K562 (cell line): ENCODE measurements at regions not wholly inside any gene's neighbourhood (a gene's known extent, or its start where the extent isn't known, plus 50 kb on each side); places are given as distances from the start of the nearest gene placed in this dataset.

Experiments
- ATAC-seq: fragments of 200-7000 bp; cut with Tn5 transposase; 3 replicates; pipeline ENCODE4 v1.9.1; 2020; ENCODE audit warnings: moderate library complexity
- BruUV-seq: library from RNA; stranded (reverse); fragments of 400-500 nt; replicated peaks from 2 replicates; lab custom pipeline; 2021; lab: Mats Ljungman, UMichigan
- CTCF ChIA-PET: fragments of 300-600 bp; formaldehyde crosslinking; extraction: SDS; loops from one replicate; lab custom pipeline; 2021; ENCODE audit warnings: low intra/inter-chr PET ratio; lab: Yijun Ruan, JAX
- POLR2A ChIA-PET: fragments of 300-600, 350-650 bp; sonication (Branson Sonifier 250); formaldehyde crosslinking; extraction: SDS; loops from one replicate; lab custom pipeline; 2021; ENCODE audit warnings: antibody characterized with exemption, inconsistent platforms; lab: Yijun Ruan, JAX
- DNase-seq, 4 experiments: peaks; one replicate each; pipeline versions ENCODE4 v3.0.0 to v3.0.0-alpha.2; 2011 to 2018; ENCODE audit warnings: low spot score in 3 of 4, mixed read lengths in 3 of 4; ENCODE audit errors: extremely low read depth in 1 of 4
- FAIRE-seq: peaks from 2 replicates; lab custom pipeline; 2011; peaks lifted over from hg19 to GRCh38; lab: Jason Lieb, UNC
- H2AFZ ChIP-seq: 2 replicates; pipeline ENCODE4 v1.6.0; 2011; ENCODE audit warnings: low read depth, low read length, control low read depth, inconsistent platforms
- H3K27ac ChIP-seq: fragments of 200-600 bp; 3 replicates; pipeline ENCODE4 v1.8.0; 2011; ENCODE audit warnings: low read depth, mild to moderate bottlenecking, control low read depth, inconsistent platforms, low read length, moderate library complexity, mixed read lengths; ENCODE audit errors: extremely low read depth
- H3K27me3 ChIP-seq, 2 experiments: fragments of 300-600 bp in 1 of 2; 2 replicates in 1 of 2; 3 replicates in 1 of 2; pipeline versions ENCODE4 v1.6.0 to v1.8.0; 2011; ENCODE audit warnings: inconsistent platforms in 2 of 2, low read length in 2 of 2, mild to moderate bottlenecking in 1 of 2, mixed read lengths in 1 of 2, moderate library complexity in 1 of 2; ENCODE audit not compliant: control insufficient read depth in 2 of 2, insufficient read depth in 2 of 2
- H3K36me3 ChIP-seq: fragments of 300-600 bp; 3 replicates; pipeline ENCODE4 v1.8.0; 2011; ENCODE audit warnings: mild to moderate bottlenecking, low read length, inconsistent platforms; ENCODE audit not compliant: control insufficient read depth, insufficient read depth
- H3K4me1 ChIP-seq, 2 experiments: fragments of 200-600 bp in 1 of 2; replicated peaks in 1 of 2; 2 replicates in 1 of 2; 3 replicates in 1 of 2; pipeline versions ENCODE4 v1.5.1 to v1.8.0; 2011; ENCODE audit warnings: inconsistent platforms in 2 of 2, low read length in 2 of 2, mild to moderate bottlenecking in 1 of 2, mixed read lengths in 1 of 2, moderate library complexity in 1 of 2; ENCODE audit not compliant: control insufficient read depth in 2 of 2, insufficient read depth in 2 of 2
- H3K4me2 ChIP-seq: 2 replicates; pipeline ENCODE4 v1.6.1; 2011; ENCODE audit warnings: low read length, control low read depth, inconsistent platforms, mixed read lengths; ENCODE audit not compliant: insufficient read depth
- H3K4me3 ChIP-seq: fragments of 200-600 bp; sonication (generic), shearing (Covaris generic); 2 replicates; pipeline ENCODE4 v1.5.1; 2016; ENCODE audit warnings: control low read depth, inconsistent platforms
- H3K79me2 ChIP-seq: fragments of 200-600 bp; 3 replicates; pipeline ENCODE4 v1.8.0; 2011; ENCODE audit warnings: low read length, inconsistent platforms; ENCODE audit not compliant: control insufficient read depth, insufficient read depth
- H3K9ac ChIP-seq, 2 experiments: 2 replicates each; pipeline versions ENCODE4 v1.6.0 to v1.6.1; 2011; ENCODE audit warnings: low read depth in 2 of 2, low read length in 2 of 2, control low read depth in 1 of 2, inconsistent platforms in 1 of 2, mild to moderate bottlenecking in 1 of 2, mixed read lengths in 1 of 2; ENCODE audit not compliant: insufficient read depth in 1 of 2
- H3K9me1 ChIP-seq: one replicate; pipeline ENCODE4 v1.6.0; 2011; ENCODE audit warnings: inconsistent platforms, mild to moderate bottlenecking, low read length, moderate library complexity; ENCODE audit not compliant: control insufficient read depth, insufficient read depth
- H3K9me3 ChIP-seq: replicated peaks from 2 replicates; pipeline ENCODE4 v1.5.1; 2011; ENCODE audit warnings: low read depth, low read length, inconsistent platforms; ENCODE audit not compliant: control insufficient read depth, insufficient read depth
- H4K20me1 ChIP-seq: replicated peaks from 2 replicates; pipeline ENCODE4 v1.6.1; 2011; ENCODE audit warnings: low read length, inconsistent platforms, mixed read lengths; ENCODE audit not compliant: control insufficient read depth, insufficient read depth
- ATF3 ChIP-seq, 2 experiments: fragments of 450-650 bp in 1 of 2; sonication (generic) in 1 of 2; formaldehyde crosslinking in 1 of 2; IDR thresholded peaks in 1 of 2; conservative IDR thresholded peaks in 1 of 2; 2 replicates each; pipeline versions ENCODE4 v1.6.1 to v1.8.1; 2016 to 2023; ENCODE audit warnings: mild to moderate bottlenecking in 2 of 2, moderate library complexity in 2 of 2, inconsistent platforms in 1 of 2, missing genetic modification reagents in 1 of 2
- ID3 ChIP-seq, 2 experiments: fragments of 250-450 bp in 1 of 2; fragments of 450-650 bp in 1 of 2; sonication (Bioruptor Pico) in 1 of 2; IDR thresholded peaks; 2 replicates each; pipeline versions ENCODE4 v1.6.1 to v1.8.0; 2016 to 2021; ENCODE audit warnings: mild to moderate bottlenecking in 2 of 2, moderate library complexity in 2 of 2, missing compliant biosample characterization in 1 of 2, missing genetic modification characterization in 1 of 2
- JUND ChIP-seq, 2 experiments: IDR thresholded peaks; 2 replicates in 1 of 2; 3 replicates in 1 of 2; pipeline ENCODE4 v1.6.1; 2011; ENCODE audit warnings: borderline replicate concordance in 2 of 2, low read depth in 2 of 2, low read length in 2 of 2, improper control_type of control experiment in 1 of 2, missing biosample characterization in 1 of 2, missing genetic modification characterization in 1 of 2, missing genetic modification reagents in 1 of 2
- MLLT1 ChIP-seq, 2 experiments: fragments of 450-650 bp; IDR thresholded peaks; 2 replicates each; pipeline ENCODE4 v1.6.1; 2016
- NFE2L1 ChIP-seq: fragments of 450-650 bp; IDR thresholded peaks from 2 replicates; pipeline ENCODE4 v1.6.1; 2016; ENCODE audit warnings: missing genetic modification characterization, low read depth, mild to moderate bottlenecking, missing compliant biosample characterization, moderate library complexity, borderline replicate concordance
- PHB2 ChIP-seq: fragments of 450-650 bp; IDR thresholded peaks from 2 replicates; pipeline ENCODE4 v1.6.1; 2017; ENCODE audit warnings: low read depth
- ZNF717 ChIP-seq: fragments of 250-450 bp; sonication (Bioruptor Pico); IDR thresholded peaks from 2 replicates; pipeline ENCODE4 v1.5.0; 2021
- ZSCAN32 ChIP-seq: fragments of 450-650 bp; formaldehyde crosslinking; IDR thresholded peaks from 2 replicates; pipeline ENCODE4 v1.4.0; 2020; ENCODE audit warnings: mild to moderate bottlenecking, moderate library complexity
- WGBS: fragments of 100-300 bp; shearing (Covaris generic); methylation state at CpG from one replicate; pipeline ENCODE4 v1.1.6; 2016; ENCODE audit warnings: low coverage, mixed read lengths; ENCODE audit not compliant: insufficient coverage; ENCODE audit errors: missing lambda C conversion rate; 5-methylcytosine and 5-hydroxymethylcytosine counted together
- in situ Hi-C: fragments of 300-500 bp; cut with MboI; formaldehyde crosslinking; loops from 4 replicates; pipeline ENCODE4 v1.15.0; 2018; ENCODE audit warnings: inconsistent platforms, mixed read lengths
- intact Hi-C: fragments of 100-400 bp; cut with micrococcal nuclease; formaldehyde crosslinking; loops from 2 replicates; pipeline ENCODE4 v1.14.2; 2022

GRCh38 chr16:85476389-85476788 is 136.7 kb upstream of the GSE1 start:
- no peak for FAIRE-seq
- in situ Hi-C loops, result no loop called here
- Histone ChIP-seq H3K9ac (peak overlapping the region in 1 of 2 experiments; percentile 66; a peak in 1 of 4 replicates), H3K27ac (no peak overlapping the region), H3K4me2 (no peak overlapping the region), H3K36me3 (peaks cover 3% of the 10 kb centered on the region; the same call in 2 of the 3 replicates), H3K27me3 (no peaks in the 10 kb centered on the region), H2AFZ (no peak overlapping the region), H3K9me3 (no peaks in the 10 kb centered on the region), H3K79me2 (peaks cover 21% of the 10 kb centered on the region; the same call in 2 of the 3 replicates), H4K20me1 (peaks cover 24% of the 10 kb centered on the region), H3K4me3 (no peak overlapping the region), H3K4me1 (peaks cover 19 to 57% of the 10 kb centered on the region in 2 experiments), H3K9me1 (no peaks in the 10 kb centered on the region)
- WGBS, result 86% methylated on average over 11 of the region's 11 CpGs
- intact Hi-C loops, result no loop called here
- no peak for DNase-seq
- no peak for ATAC-seq
- no TSS peak for BruUV-seq
- TF ChIP-seq PHB2, result no peak
- TF ChIP-seq ATF3 (IDR thresholded peaks at IDR 0.05), result peak; percentile 50
- no peak for TF ChIP-seq ATF3 (CRISPR knock-in tag; conservative IDR thresholded peaks at IDR 0.05)
- CTCF ChIA-PET, result no interaction called here
- POLR2A ChIA-PET, result interaction anchor here (1.2 to 2.8 kb wide), 3 partner anchors 8 to 14 kb away, joined by 6 to 14 read pairs (median 9); no protein-coding TSS in a partner anchor

GRCh38 chr16:85477801-85478363 is 135.2 kb upstream of the GSE1 start:
- intact Hi-C loops (no loop called here), in situ Hi-C loops (no loop called here)
- FAIRE-seq, result peak; percentile 72
- TF ChIP-seq ID3 (CRISPR knock-in tag; IDR thresholded peaks at IDR 0.05) (no peak), ID3 (tag; IDR thresholded peaks at IDR 0.05) (peak; percentile 51; the same call in 1 of the 2 replicates), ZSCAN32 (CRISPR knock-in tag) (no peak), NFE2L1 (tag) (no peak), MLLT1 (IDR thresholded peaks at IDR 0.05) (peak in 1 of 2 experiments; percentile 59; a peak in 1 of 4 replicates), JUND (IDR thresholded peaks at IDR 0.05; ENCODE audit: borderline replicate concordance, low read depth, low read length) (no peak; the same call in 1 of the 2 replicates), JUND (tag; IDR thresholded peaks at IDR 0.05; ENCODE audit: borderline replicate concordance, low read depth, low read length) (peak; percentile 47; the same call in 1 of the 3 replicates), ZNF717 (CRISPR knock-in tag) (no peak)

More at GRCh38 chr16:85477801-85478363, 135.2 kb upstream of the GSE1 start:
- H3K9me1 ChIP-seq, result no peaks in the 10 kb centered on the region
- ChIA-PET CTCF (no interaction called here), POLR2A (interaction anchor here (1.5 to 2.8 kb wide), 3 partner anchors 10 to 16 kb away, joined by 8 to 14 read pairs (median 9); no protein-coding TSS in a partner anchor)
- H3K4me3 ChIP-seq, result no peak overlapping the region
- no peak for ATAC-seq
- no peaks in the 10 kb centered on the region for H3K9me3 ChIP-seq
- H3K36me3 ChIP-seq, result peaks cover 3% of the 10 kb centered on the region; the same call in 2 of the 3 replicates
- 61% methylated on average over 24 of the region's 24 CpGs for WGBS
- DNase-seq, result no peak
- H2AFZ ChIP-seq, result no peak overlapping the region
- H3K79me2 ChIP-seq, result peaks cover 18% of the 10 kb centered on the region; the same call in 2 of the 3 replicates
- 0 out of 3 replicates have a peak overlapping the region, but pooled peaks have one; percentile 32 for H3K27ac ChIP-seq
- H3K4me2 ChIP-seq, result no peak overlapping the region
- peaks cover 15 to 51% of the 10 kb centered on the region in 2 experiments for H3K4me1 ChIP-seq
- H3K27me3 ChIP-seq, result no peaks in the 10 kb centered on the region
- H4K20me1 ChIP-seq, result peaks cover 24% of the 10 kb centered on the region
- BruUV-seq, result no TSS peak
- H3K9ac ChIP-seq, result peak overlapping the region in 1 of 2 experiments; percentile 43; a peak in 1 of 4 replicates
